HG03571 (cell line): ENCODE measurements at regions not wholly inside any gene's neighbourhood (a gene's known extent, or its start where the extent isn't known, plus 50 kb on each side); places are given as distances from the start of the nearest gene placed in this dataset.

Experiments used
- ATAC-seq: cut with Tn5 transposase; IDR thresholded peaks from one replicate; pipeline ENCODE4 v1.9.1; 2021; ENCODE audit not compliant: unreplicated experiment

- no peak for ATAC-seq
These were observed 375.3 kb upstream of the DDI1 start for GRCh38 chr11:103661185-103661584.

- no peak for ATAC-seq
These were observed 374.4 kb upstream of the DDI1 start for GRCh38 chr11:103661991-103662390.

GRCh38 chr11:103662880-103663279, 373.6 kb upstream of the DDI1 start:
- no peak for ATAC-seq

- ATAC-seq: no peak
These were observed 367.6 kb upstream of the DDI1 start for GRCh38 chr11:103668859-103669258.

- ATAC-seq: no peak
These were observed 365.2 kb upstream of the DDI1 start for GRCh38 chr11:103671143-103671651.

GRCh38 chr11:103673773-103674172, 362.7 kb upstream of the DDI1 start:
- ATAC-seq: no peak

GRCh38 chr11:103676413-103676812, 360.0 kb upstream of the DDI1 start:
- ATAC-seq: no peak

- no peak for ATAC-seq
These were observed 355.6 kb upstream of the DDI1 start for GRCh38 chr11:103680826-103681225.

GRCh38 chr11:103681855-103682254, 354.6 kb upstream of the DDI1 start:
- peak; percentile 14 for ATAC-seq

- peak; percentile 92 for ATAC-seq
These were observed 353.9 kb upstream of the DDI1 start for GRCh38 chr11:103682318-103683184.

GRCh38 chr11:103683576-103683975, 352.9 kb upstream of the DDI1 start:
- no peak for ATAC-seq

- ATAC-seq: no peak
These were observed 347.5 kb upstream of the DDI1 start for GRCh38 chr11:103688924-103689323.

GRCh38 chr11:103690356-103690755, 346.1 kb upstream of the DDI1 start:
- no peak for ATAC-seq

- no peak for ATAC-seq
These were observed 340.3 kb upstream of the DDI1 start for GRCh38 chr11:103696123-103696522.

- ATAC-seq: no peak
These were observed 337.2 kb upstream of the DDI1 start for GRCh38 chr11:103699216-103699615.

- ATAC-seq: no peak
These were observed 336.8 kb upstream of the DDI1 start for GRCh38 chr11:103699656-103700055.

GRCh38 chr11:103700622-103701021, 335.8 kb upstream of the DDI1 start:
- no peak for ATAC-seq

GRCh38 chr11:103703437-103703836, 333.0 kb upstream of the DDI1 start:
- ATAC-seq: no peak

- no peak for ATAC-seq
These were observed 332.5 kb upstream of the DDI1 start for GRCh38 chr11:103703954-103704353.

- ATAC-seq: no peak
These were observed 330.8 kb upstream of the DDI1 start for GRCh38 chr11:103705642-103706041.

GRCh38 chr11:103709371-103709770, 327.1 kb upstream of the DDI1 start:
- ATAC-seq: no peak

- no peak for ATAC-seq
These were observed 322.2 kb upstream of the DDI1 start for GRCh38 chr11:103714246-103714645.

GRCh38 chr11:103716363-103716762, 320.1 kb upstream of the DDI1 start:
- ATAC-seq: no peak
